ENCODE measurements at regions not wholly inside any gene's neighbourhood (a gene's known extent, or its start where the extent isn't known, plus 50 kb on each side); places are given as distances from the start of the nearest gene placed in this dataset.
A peak's percentile ranks its signal among the peaks of the same experiment; 100 is the strongest.

GRCh38 chr5:126366199-126366560, 57.0 kb upstream of the GRAMD2B start:
- ChIA-PET POLR2A (no interaction called here), CTCF (no interaction called here)
- H3K27me3 ChIP-seq (ENCODE audit: control insufficient read depth, insufficient read depth, low read length) = no peaks in the 10 kb centered on the region
- BruUV-seq (replicated peaks) = no TSS peak
- ATAC-seq = no peak
- TF ChIP-seq, protein P1, sequence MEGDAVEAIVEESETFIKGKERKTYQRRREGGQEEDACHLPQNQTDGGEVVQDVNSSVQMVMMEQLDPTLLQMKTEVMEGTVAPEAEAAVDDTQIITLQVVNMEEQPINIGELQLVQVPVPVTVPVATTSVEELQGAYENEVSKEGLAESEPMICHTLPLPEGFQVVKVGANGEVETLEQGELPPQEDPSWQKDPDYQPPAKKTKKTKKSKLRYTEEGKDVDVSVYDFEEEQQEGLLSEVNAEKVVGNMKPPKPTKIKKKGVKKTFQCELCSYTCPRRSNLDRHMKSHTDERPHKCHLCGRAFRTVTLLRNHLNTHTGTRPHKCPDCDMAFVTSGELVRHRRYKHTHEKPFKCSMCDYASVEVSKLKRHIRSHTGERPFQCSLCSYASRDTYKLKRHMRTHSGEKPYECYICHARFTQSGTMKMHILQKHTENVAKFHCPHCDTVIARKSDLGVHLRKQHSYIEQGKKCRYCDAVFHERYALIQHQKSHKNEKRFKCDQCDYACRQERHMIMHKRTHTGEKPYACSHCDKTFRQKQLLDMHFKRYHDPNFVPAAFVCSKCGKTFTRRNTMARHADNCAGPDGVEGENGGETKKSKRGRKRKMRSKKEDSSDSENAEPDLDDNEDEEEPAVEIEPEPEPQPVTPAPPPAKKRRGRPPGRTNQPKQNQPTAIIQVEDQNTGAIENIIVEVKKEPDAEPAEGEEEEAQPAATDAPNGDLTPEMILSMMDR (IDR thresholded peaks at IDR 0.05) = no peak
- TF ChIP-seq SIN3A (IDR thresholded peaks at IDR 0.05; ENCODE audit: borderline replicate concordance, insufficient read depth, low read depth, low read length) (no peak), TCF7L2 (IDR thresholded peaks at IDR 0.05; ENCODE audit: low read depth, low read length) (no peak), POLR2AphosphoS5 (IDR thresholded peaks at IDR 0.05; ENCODE audit: low read depth, low read length) (no peak), REST (IDR thresholded peaks at IDR 0.05; ENCODE audit: insufficient read depth in 1 of 2, low read depth in 2 of 2, low read length in 1 of 2) (no peak)
- intact Hi-C loops (cut with micrococcal nuclease; ENCODE audit: unreplicated experiment) (no loop called here), in situ Hi-C loops (cut with HindIII; ENCODE audit: low pct_unique_long_range_greater_than_20kb, low sequenced_read_pairs) (loop anchor here (25.0 kb wide), 1 partner anchor 171 kb away; no protein-coding TSS in a partner anchor)
- peak overlapping the region; percentile 55; the same call in 1 of the 2 replicates for H3K27ac ChIP-seq (ENCODE audit: low read length)
- DNase-seq (ENCODE audit: low read depth, low spot score) = no peak
- no peak overlapping the region for H3K4me3 ChIP-seq (ENCODE audit: low read depth in 2 of 2, low read length in 2 of 2)
- no peaks in the 10 kb centered on the region for H3K9me3 ChIP-seq (ENCODE audit: control insufficient read depth, insufficient read depth, low read depth, low read length)
- H3K4me1 ChIP-seq (ENCODE audit: control insufficient read depth, insufficient read depth, low read length) = peaks cover 22% of the 10 kb centered on the region
- H3K36me3 ChIP-seq (ENCODE audit: control insufficient read depth, insufficient read depth, low read length) = no peaks in the 10 kb centered on the region

GRCh38 chr5:126368239-126368812, 54.9 kb upstream of the GRAMD2B start:
- ATAC-seq = peak; percentile 59; the same call in 1 of the 2 replicates
- Histone ChIP-seq H3K36me3 (ENCODE audit: control insufficient read depth, insufficient read depth, low read length) (no peaks in the 10 kb centered on the region), H3K9me3 (ENCODE audit: control insufficient read depth, insufficient read depth, low read depth, low read length) (no peaks in the 10 kb centered on the region), H3K4me1 (ENCODE audit: control insufficient read depth, insufficient read depth, low read length) (peaks cover 25% of the 10 kb centered on the region), H3K27me3 (ENCODE audit: control insufficient read depth, insufficient read depth, low read length) (no peaks in the 10 kb centered on the region), H3K4me3 (ENCODE audit: low read depth in 2 of 2, low read length in 2 of 2) (no peak overlapping the region), H3K27ac (ENCODE audit: low read length) (peak overlapping the region; percentile 32)
- ChIA-PET POLR2A (no interaction called here), CTCF (no interaction called here)
- intact Hi-C loops (cut with micrococcal nuclease; ENCODE audit: unreplicated experiment) = no loop called here
- TF ChIP-seq SIN3A (IDR thresholded peaks at IDR 0.05; ENCODE audit: borderline replicate concordance, insufficient read depth, low read depth, low read length) (no peak), REST (IDR thresholded peaks at IDR 0.05; ENCODE audit: insufficient read depth in 1 of 2, low read depth in 2 of 2, low read length in 1 of 2) (no peak), POLR2AphosphoS5 (IDR thresholded peaks at IDR 0.05; ENCODE audit: low read depth, low read length) (no peak), TCF7L2 (IDR thresholded peaks at IDR 0.05; ENCODE audit: low read depth, low read length) (peak; percentile 21; the same call in 1 of the 2 replicates)
- TF ChIP-seq, protein P1 (IDR thresholded peaks at IDR 0.05) = no peak
- no TSS peak for BruUV-seq (replicated peaks)
- in situ Hi-C loops (cut with HindIII; ENCODE audit: low pct_unique_long_range_greater_than_20kb, low sequenced_read_pairs) = loop anchor here (25.0 kb wide), 1 partner anchor 169 kb away; no protein-coding TSS in a partner anchor
- DNase-seq (ENCODE audit: low read depth, low spot score) = no peak
